ENCODE measurements at regions not wholly inside any gene's neighbourhood (a gene's known extent, or its start where the extent isn't known, plus 50 kb on each side); places are given as distances from the start of the nearest gene placed in this dataset.
"Not testable (repeated sequence)": the region's sequence is repeated elsewhere in the genome, so short reads cannot be mapped to it uniquely, and the experiment has no call there.

DNA sequence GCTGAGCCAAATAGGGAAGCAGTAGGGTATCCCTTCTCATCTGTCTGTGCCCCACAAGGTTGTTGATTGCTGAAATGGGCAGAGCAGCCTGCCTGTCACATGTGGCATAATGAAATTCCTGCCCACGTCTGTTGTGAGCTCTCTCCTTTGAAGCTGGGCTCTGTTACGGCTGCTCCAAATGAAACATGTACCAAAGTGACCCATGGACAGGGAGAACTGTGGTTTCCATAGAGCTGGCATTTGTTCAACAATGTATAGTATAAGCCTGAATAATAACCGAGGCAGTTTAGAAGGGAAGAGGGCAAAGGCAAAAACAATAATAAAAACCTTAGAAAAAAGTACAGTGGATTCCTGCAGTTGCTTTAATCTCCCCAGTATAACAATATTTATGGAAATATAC lies 149.7 kb downstream of the LYPLAL1 start:
- DNase-seq (ENCODE audit: low read depth in 3 of 3, low spot score in 1 of 3) = no peak

DNA sequence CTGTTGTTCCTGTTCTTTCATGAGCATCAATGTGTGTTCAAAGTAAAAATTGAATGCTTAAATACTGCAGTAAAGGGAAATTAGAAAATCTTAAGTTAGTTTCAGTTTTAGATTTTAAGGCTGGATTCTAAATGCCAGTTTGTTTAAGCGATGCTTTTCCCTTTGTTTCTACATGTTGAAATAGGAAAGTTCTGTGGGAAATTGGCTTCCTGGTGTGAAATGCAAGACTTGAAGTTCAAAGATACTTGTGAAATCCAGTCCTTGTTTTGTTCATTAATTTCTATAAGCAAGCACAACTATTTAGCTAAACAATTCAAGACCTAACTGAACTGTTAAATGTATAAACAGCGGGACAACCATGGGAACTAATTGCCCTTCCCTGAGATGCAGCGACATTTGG lies 149.1 kb downstream of the LYPLAL1 start:
- no peak for DNase-seq (ENCODE audit: low read depth in 3 of 3, low spot score in 1 of 3)

DNA sequence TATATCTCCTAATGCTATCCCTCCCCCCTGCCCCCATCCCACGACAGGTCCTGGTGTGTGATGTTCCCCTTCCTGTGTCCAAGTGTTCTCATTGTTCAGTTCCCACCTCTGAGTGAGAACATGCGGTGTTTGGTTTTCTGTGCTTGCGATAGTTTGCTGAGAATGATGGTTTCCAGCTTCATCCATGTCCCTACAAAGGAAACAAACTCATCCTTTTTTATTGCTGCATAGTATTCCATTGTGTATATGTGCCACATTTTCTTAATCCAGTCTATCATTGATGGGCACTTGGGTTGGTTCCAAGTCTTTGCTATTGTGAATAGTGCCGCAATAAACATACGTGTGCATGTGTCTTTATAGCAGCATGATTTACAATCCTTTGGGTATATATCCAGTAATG lies 146.9 kb downstream of the LYPLAL1 start:
- not testable (repeated sequence) for DNase-seq (ENCODE audit: low read depth in 3 of 3, low spot score in 1 of 3)

DNA sequence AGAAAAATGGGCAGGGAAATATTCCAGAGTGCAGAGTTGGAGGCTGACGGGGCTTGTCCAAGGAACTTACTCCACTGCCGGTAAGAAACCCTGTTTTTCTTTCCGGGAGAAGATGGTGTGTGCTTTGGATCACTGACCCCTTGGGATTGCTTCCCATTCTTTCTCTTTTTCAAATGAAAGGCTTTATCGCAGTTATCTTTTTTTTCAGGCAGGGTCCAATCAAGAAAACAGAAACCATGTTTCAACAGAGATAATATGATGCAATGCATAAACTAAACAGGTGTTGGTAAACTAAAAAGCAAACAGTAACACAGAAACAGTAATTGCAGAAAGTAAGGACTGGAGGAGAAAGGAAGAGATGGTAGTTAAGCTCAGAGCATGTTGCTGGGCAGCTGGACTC lies 145.1 kb downstream of the LYPLAL1 start:
- DNase-seq (ENCODE audit: low read depth in 3 of 3, low spot score in 1 of 3) = no peak

DNA sequence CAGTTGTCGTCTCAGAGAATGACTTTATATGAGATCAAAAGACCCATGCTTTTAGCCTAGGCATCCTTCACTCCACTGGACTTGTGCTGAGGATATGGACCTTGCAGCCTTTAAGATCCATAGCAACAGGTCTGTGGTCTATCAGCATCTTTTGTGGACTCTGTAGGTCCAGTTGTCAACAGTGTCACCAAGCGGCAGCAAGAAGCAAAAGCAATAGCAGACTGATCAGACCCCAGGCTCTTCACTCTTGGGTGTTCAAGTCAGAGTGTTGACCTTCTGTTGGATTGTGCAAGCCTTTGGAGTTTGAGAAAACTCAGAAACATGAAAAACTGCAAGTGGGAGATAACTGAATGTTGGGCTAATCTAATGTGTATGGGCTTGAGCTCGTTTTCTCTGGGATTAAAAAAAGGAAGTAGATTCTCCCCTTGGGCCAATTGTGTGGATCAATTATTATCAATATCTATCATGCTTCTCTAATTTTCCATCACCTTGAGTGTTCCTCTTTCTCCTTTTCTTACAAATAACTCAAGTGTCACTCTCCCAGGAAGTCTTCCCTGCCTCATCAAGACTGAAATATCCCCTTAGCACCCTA lies 144.2 kb downstream of the LYPLAL1 start:
- DNase-seq (ENCODE audit: low read depth in 3 of 3, low spot score in 1 of 3) = no peak

DNA sequence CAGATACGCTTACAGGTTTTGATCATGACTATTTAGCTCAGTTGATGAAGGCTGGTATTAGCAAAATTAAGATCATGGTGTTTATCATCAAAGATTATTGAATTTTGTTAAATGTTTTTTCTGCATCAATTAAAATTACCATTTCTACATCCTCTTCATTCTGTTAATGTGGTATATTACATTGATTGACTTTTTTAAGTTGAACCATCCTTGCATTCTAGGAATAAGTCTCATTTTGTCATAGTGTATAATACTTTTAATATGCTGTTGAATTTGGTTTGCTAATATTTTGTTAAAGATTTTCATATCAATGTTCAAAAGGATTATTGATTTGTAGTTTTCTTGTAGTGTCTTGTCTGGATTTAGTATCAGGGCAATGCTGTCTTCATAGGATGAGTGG lies 142.4 kb downstream of the LYPLAL1 start:
- DNase-seq (ENCODE audit: low read depth in 3 of 3, low spot score in 1 of 3) = no peak

DNA sequence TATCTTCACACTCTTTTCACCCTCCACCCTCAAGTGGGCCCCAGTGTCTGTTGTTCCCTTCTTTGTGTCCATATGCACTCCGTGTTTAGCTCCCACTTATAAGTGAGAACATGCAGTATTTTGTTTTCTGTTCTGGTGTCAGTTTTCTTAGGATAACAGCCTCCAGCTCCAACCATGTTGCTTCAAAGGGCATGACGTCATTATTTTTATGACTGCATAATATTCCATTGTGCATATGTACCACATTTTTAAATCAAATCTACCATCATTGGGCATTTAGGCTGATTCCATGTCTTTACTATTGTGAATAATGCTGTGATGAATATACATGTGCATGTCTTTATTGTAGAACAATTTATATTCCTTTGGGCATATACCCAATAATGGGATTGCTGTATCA lies 140.3 kb downstream of the LYPLAL1 start:
- DNase-seq (ENCODE audit: low read depth in 3 of 3, low spot score in 1 of 3) = no peak

DNA sequence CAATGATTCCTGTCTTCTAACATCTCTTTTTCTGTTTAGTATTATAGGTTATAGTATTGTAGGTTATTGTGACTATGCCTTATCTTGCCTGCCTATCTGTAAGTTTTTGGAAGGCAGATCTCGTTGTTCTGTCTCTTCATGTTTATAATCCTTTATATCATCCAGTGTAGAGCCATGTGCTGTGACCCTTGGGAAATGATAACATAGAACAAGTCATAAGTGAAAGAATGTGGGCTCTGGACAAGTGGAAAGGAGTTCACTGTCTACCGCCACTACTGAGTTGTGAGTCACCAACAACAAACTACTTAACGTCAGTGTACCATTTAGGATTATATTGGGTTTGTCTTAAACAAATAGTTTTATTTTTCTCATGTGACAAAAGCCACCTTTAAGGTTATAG lies 139.3 kb downstream of the LYPLAL1 start:
- no peak for DNase-seq (ENCODE audit: low read depth in 3 of 3, low spot score in 1 of 3)

DNA sequence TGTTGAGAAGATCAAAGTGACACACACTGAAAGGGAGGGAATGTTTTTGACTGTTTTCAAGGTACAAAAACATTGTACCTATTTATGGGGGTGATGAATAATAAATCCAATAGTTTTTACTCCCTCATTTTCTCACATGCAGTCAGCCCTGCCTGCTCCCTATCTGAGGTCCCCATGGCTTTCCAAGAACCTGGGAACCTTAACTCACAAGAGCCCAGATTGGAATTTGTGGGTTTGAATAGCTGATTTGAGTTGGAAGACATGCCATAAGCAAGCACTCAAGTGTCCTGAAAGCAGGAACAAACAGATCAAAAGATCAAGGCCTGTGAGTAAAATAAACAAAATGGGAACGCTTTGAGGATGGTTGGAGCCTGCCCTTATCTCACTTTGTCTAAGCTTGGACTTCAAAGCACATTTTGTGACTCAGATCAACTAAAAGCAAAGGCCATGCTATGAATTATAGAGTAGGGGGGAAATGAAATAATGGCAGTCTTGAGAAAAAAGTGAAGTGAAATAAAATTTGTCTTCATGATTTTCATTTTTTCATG lies 136.6 kb downstream of the LYPLAL1 start:
- DNase-seq (ENCODE audit: low read depth in 3 of 3, low spot score in 1 of 3) = no peak

DNA sequence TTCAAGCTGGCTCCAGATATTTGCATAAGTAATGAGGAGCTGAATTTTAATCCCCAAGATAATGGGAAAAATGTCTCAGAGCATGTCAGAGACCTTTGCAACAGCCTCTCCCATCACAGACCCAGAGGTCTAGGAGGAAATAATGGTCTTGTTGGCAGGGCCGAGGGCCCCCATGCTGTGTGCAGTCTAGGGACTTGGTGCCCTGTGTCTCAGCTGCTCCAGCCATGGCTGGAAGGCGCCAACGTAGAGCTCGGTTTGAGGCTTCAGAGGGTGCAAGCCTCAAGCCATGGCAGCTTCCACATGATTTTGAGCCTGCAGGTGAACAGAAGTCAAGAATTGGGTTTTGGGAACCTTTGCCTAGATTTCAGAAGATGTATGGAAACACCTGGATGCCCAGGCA lies 134.7 kb downstream of the LYPLAL1 start:
- DNase-seq (ENCODE audit: low read depth in 3 of 3, low spot score in 1 of 3) = no peak

DNA sequence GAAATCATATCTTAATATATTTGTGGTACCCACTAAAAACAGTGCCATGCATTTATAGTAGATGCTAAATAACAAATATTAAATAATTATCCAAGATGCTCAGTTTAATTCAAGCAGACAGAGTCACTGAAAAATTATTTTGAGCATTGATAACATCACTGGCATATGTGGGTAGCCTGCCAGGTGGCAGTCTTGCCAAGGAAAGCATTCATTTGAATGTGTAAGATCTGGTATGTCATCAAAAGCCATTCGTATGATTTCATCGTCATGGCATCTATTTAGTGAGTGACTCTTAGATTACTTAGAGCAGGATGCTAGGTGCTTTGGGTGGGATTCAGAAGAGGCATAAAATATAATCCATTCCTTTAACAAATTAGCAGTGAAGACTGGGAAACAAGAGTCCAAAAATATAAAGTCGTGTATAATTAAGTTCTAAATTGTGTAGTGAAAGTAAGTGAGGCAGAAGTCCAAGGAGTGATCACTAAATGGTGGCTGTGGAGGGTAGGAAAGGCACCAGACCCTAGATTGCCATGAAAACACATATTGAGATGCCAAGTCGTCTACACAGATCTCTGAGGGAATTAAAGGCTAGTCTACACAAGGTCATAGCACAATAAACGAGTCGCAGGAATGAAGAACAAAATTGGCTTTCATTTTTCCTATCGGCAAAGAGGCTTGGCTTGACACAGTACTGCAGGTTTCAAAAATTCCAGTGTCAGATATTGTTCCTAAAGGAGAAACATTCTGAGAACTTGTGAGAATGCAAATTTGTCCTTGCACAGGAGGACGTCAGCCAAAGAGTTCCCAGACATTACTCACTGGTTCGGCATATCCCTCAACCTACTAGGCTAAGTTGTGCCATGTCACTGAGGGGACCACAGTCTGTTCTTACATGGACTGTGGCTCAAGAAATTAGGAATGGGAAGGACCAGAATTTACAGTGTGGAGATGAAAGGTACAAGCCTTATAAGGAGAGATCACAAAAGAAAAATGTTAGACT lies 130.8 kb downstream of the LYPLAL1 start:
- no peak for DNase-seq (ENCODE audit: low read depth in 3 of 3, low spot score in 1 of 3)

DNA sequence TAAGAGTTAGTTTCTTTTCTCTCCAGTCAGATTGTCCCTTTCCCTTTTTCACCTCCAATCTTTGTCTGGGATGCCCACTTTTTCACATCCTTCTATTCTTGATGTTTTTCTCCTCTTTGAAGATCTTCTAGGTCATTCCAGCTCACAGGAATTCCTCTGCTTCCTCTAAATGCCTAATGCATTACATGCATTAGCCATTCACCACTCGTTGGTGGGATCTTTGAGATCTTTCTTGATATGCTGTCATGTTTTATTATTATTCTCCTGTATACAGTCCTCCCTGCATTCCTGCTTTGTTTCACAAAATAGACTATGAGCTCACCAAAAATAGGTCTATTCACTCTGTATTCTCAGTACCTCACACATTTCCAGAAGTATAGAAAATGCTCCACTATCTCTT lies 129.0 kb downstream of the LYPLAL1 start:
- DNase-seq (ENCODE audit: low read depth in 3 of 3, low spot score in 1 of 3) = no peak

DNA sequence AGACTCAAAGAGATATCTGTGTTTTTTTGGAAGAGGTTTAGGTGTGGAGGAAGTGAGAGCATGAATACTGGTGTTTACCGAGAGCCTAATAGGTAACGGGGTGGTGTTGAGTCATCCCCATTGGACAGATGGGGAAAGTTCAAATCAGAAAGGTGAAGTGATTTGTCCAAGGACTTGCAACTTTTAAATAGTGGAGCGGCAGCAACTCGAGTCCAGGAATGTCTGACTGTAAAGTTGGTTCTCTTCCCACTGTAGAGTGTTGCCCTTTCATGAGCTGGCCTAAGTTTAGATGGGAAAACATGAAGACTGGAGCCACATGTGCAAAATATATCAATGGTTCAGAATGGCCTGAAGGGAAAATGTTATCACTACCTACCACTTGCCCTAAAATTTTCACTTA lies 125.7 kb downstream of the LYPLAL1 start:
- no peak for DNase-seq (ENCODE audit: low read depth in 3 of 3, low spot score in 1 of 3)

DNA sequence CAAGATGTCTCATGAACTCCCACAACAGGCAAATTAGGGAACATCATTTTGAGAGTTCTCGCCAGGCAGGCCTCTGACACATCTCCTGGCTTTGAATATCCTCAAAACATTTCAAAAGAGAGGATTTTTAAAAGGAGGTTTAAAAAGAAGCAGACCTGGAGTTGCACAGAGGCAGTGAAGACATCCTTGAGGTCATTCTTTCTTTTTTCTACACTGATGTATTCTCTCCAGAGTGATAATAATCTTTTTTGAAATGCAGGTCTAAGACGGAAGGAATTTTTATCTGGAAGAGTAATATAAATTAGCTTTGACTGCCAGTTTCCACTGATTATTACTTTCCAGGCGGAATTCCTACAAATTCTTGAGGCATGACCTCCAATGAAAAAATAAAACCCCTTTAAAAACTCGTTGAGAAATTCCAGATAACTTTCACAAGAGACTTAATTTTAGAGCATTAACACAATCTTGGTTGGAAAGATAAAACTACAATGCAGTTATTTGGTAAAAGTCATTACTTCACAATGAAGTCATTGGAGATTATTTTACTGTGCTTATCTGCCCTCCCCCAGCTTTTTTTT lies 125.0 kb downstream of the LYPLAL1 start:
- no peak for DNase-seq (ENCODE audit: low read depth in 3 of 3, low spot score in 1 of 3)

DNA sequence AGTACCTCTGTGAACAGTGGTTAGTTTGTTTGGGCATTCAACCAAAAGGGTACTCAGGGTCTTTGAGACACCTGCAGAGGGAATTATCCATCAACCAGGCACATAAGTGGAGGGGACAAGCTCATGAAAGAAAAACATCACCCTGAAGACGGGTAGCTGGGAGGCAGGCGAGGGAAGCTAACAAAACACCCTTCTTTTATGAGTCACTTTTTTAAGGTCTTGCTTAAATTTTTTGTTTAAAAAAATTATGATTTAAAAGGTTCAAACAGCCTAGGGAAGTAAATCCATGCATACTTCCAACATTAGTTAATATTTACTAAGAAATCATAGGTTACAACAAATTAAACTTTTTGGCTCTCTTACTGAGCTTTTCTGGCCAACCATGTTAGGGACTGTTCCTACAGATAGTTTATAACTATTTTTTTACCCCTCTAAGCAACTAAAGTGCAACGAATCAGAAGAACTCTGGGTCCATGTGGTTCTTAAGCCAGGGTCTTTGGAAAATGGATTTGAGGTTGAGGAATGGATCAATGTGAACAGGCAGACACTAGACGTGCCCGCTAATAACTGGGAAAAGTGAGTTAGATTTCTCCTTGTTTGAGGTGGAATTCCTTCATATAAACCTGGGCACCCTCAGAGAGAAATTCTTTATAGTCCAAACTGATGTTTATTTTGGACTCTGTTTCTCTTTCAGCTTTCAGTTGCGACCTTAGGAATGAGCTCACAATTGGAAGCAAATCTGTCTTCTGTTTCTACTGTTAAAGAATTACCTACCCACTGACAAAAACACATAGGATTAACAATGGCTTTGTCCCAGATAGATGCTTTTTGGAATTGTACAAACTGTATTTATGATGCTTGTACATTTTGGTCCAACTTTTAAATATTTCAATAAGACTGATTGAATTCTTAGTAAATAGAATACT lies 123.0 kb downstream of the LYPLAL1 start:
- no peak for DNase-seq (ENCODE audit: low read depth in 3 of 3, low spot score in 1 of 3)

DNA sequence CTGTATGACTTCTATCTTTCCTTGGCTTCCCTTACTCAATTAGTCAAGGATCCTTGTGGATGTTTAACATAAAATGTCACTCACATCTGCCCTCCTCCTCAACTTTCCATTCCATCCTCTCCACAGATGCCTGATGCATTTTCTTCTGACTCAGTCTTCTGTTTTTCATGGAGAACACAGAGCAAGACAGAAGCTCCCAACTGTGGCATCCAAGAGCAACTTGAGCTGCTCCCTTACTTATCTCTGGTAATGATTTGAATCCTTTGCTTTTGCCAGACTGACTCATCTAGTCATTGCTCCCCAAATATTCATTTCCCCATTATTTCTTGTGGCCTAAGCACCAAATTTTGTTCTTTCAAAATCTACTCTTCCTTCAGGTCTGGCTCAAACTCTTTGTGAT lies 120.6 kb downstream of the LYPLAL1 start:
- DNase-seq (ENCODE audit: low read depth in 3 of 3, low spot score in 1 of 3) = no peak

DNA sequence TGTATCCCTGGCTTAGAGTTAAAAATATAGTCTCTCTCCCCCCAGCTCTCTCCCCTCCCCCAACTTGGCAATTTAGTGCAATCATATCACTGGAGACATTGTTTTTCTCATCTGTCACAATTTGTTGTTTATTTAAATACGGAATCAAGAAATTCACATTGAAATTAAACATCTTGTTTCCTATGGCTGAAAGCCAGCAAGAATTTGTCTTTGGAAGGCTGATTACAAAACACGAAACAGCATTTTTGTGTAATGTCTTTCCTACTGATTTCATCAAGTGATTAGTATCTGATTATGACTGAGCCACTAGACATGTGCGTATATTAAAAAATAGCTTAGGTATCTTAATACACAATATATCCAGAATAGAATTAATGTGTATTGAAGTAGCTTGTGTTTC lies 119.7 kb downstream of the LYPLAL1 start:
- no peak for DNase-seq (ENCODE audit: low read depth in 3 of 3, low spot score in 1 of 3)

DNA sequence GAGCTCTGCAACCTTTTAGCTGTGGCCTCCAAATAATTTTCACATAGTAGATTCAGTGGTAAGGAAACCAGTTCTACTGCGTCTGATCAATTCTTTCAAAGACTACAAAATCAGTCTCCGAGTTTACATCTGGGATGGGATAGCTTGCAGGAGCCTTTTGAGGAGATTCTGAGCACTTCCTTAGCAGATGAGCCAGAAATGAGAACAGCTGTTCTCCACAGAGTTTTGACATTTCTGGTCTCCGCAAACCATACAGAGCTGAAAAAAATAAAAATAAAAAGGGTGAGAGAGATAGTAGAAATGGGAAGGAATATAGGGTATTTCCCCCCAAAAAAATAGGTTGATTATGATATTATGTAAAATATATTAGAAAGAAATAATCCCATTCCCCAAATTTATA lies 119.3 kb downstream of the LYPLAL1 start:
- DNase-seq (ENCODE audit: low read depth in 3 of 3, low spot score in 1 of 3) = no peak

DNA sequence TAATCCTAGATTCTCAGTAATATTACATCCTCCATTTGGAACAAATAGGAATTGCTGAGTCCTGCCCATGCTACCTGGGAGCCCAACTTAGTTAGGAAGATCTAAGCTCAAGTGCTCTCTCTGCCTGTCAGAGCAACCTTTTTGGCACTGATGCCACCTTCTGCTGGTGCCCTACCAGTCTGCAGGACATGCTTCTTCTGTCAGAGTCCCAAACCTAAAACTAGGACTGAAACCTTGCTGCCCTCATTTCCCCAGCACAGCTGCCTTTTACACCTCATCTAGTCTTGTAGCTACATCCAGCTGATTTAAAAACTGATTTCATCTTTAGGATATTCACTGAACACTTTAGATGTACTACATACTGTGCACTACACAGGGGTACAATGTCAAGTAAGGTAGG lies 118.7 kb downstream of the LYPLAL1 start:
- no peak for DNase-seq (ENCODE audit: low read depth in 3 of 3, low spot score in 1 of 3)

DNA sequence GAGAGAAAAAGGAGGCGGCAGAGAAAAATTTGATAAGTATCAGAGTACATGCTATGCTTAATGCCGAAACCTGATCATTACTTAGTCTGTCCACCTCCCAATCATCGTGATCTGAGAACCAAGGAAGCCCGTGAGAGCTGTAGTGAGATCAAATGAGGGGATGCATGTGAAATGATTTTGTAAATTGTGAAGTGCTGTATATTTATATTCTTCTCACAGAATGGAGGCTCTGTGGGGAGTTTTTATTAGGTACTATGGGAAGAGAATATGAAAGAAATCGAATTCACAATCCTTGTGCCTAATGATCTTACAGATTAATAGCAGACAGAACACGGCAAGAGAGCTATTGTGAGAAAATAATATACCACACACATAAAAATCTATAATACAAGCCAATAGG lies 115.5 kb downstream of the LYPLAL1 start:
- no peak for DNase-seq (ENCODE audit: low read depth in 3 of 3, low spot score in 1 of 3)

DNA sequence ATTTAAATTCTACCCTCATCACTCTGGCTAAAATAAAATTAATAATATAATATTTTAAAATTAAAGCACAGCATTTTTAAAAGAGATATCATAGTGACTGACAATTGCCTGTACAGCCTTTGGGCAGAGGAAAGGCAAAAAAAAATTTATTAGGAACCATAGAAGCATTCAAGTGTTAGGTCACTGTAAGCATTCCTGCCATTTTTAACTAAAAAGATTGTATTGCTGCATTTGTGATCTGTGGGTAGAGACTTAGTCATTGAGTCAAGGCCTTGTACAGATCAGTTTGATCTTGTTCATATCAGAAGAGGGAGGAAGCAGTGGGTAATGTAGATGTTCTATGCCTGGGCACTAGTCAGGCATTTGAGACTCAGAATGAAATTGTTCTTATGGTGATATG lies 109.9 kb downstream of the LYPLAL1 start:
- no peak for DNase-seq (ENCODE audit: low read depth in 3 of 3, low spot score in 1 of 3)
